IMR-90 (cell line): ENCODE measurements at regions not wholly inside any gene's neighbourhood (a gene's known extent, or its start where the extent isn't known, plus 50 kb on each side); places are given as distances from the start of the nearest gene placed in this dataset.

Experiments used
- ATAC-seq: fragments of 200-7000 bp; cut with Tn5 transposase; 2 replicates; pipeline ENCODE4 v1.9.1; 2020; ENCODE audit warnings: low read depth, mild to moderate bottlenecking, moderate library complexity
- BruUV-seq: library from RNA; stranded (reverse); fragments of 400-500 nt; replicated peaks from 2 replicates; lab custom pipeline; 2021; lab: Mats Ljungman, UMichigan
- CTCF ChIA-PET: fragments of 300-600 bp; formaldehyde crosslinking; extraction: SDS; loops from one replicate; lab custom pipeline; 2021; ENCODE audit warnings: antibody characterized with exemption; lab: Yijun Ruan, JAX
- POLR2A ChIA-PET: fragments of 300-600 bp; sonication (Branson Sonifier 250); formaldehyde crosslinking; loops from one replicate; lab custom pipeline; 2022; ENCODE audit warnings: antibody characterized with exemption; ENCODE audit not compliant: unreplicated experiment; lab: Charles Lee
- DNase-seq: peaks from one replicate; pipeline ENCODE4 v3.0.0; 2013
- H2AFZ ChIP-seq: replicated peaks from 2 replicates; pipeline ENCODE3; 2013; ENCODE audit warnings: low read length, mild to moderate bottlenecking; ENCODE audit not compliant: poor library complexity
- H2AK5ac ChIP-seq: 2 replicates; pipeline ENCODE4 v1.6.1; 2013; ENCODE audit warnings: low read depth, low read length, inconsistent platforms
- H2AK9ac ChIP-seq: replicated peaks from 2 replicates; pipeline ENCODE3; 2013; ENCODE audit warnings: mild to moderate bottlenecking, low read depth, low read length, moderate library complexity; ENCODE audit not compliant: poor library complexity
- H2BK120ac ChIP-seq: 2 replicates; pipeline ENCODE4 v1.6.1; 2013; ENCODE audit warnings: low read depth, low read length, inconsistent platforms
- H2BK15ac ChIP-seq: 3 replicates; pipeline ENCODE4 v1.6.1; 2013; ENCODE audit warnings: low read depth, low read length, inconsistent platforms
- H2BK20ac ChIP-seq: 2 replicates; pipeline ENCODE4 v1.6.1; 2013; ENCODE audit warnings: low read depth, mild to moderate bottlenecking, inconsistent platforms, low read length, moderate library complexity
- H2BK5ac ChIP-seq: 2 replicates; pipeline ENCODE4 v1.6.1; 2013; ENCODE audit warnings: mild to moderate bottlenecking, low read depth, low read length, inconsistent platforms; ENCODE audit not compliant: poor library complexity, severe bottlenecking
- H3K14ac ChIP-seq: replicated peaks from 2 replicates; pipeline ENCODE4 v1.6.1; 2013; ENCODE audit warnings: low read depth, low read length, inconsistent platforms
- H3K18ac ChIP-seq: 2 replicates; pipeline ENCODE4 v1.6.1; 2013; ENCODE audit warnings: low read depth, low read length, control low read depth
- H3K23ac ChIP-seq: 2 replicates; pipeline ENCODE4 v1.6.1; 2013; ENCODE audit warnings: low read depth, low read length, inconsistent platforms
- H3K27ac ChIP-seq: 2 replicates; pipeline ENCODE4 v1.5.1; 2013; ENCODE audit warnings: mild to moderate bottlenecking, control low read depth, low read length; ENCODE audit not compliant: insufficient read depth
- H3K27me3 ChIP-seq: 2 replicates; pipeline ENCODE4 v1.6.1; 2013; ENCODE audit warnings: low read length; ENCODE audit not compliant: control insufficient read depth, insufficient read depth
- H3K36me3 ChIP-seq: 2 replicates; pipeline ENCODE4 v1.6.1; 2013; ENCODE audit warnings: low read length, mixed read lengths; ENCODE audit not compliant: control insufficient read depth, insufficient read depth
- H3K4ac ChIP-seq: 2 replicates; pipeline ENCODE4 v1.6.1; 2013; ENCODE audit warnings: low read depth, low read length, inconsistent platforms
- H3K4me1 ChIP-seq: 2 replicates; pipeline ENCODE4 v1.6.1; 2013; ENCODE audit warnings: low read length, mixed read lengths; ENCODE audit not compliant: control insufficient read depth, insufficient read depth
- H3K4me2 ChIP-seq: 2 replicates; pipeline ENCODE4 v1.6.1; 2013; ENCODE audit warnings: low read depth, mild to moderate bottlenecking, control low read depth, low read length, moderate library complexity
- H3K4me3 ChIP-seq: 2 replicates; pipeline ENCODE4 v1.5.1; 2013; ENCODE audit warnings: low read depth, mild to moderate bottlenecking, control low read depth, low read length, moderate library complexity; ENCODE audit not compliant: insufficient read depth
- H3K56ac ChIP-seq: 2 replicates; pipeline ENCODE4 v1.6.1; 2013; ENCODE audit warnings: low read length, inconsistent platforms; ENCODE audit not compliant: insufficient read depth; ENCODE audit errors: extremely low read depth
- H3K79me1 ChIP-seq, 2 experiments: 2 replicates each; pipeline ENCODE4 v1.6.1; 2013; ENCODE audit warnings: low read length in 2 of 2, inconsistent platforms in 1 of 2, low read depth in 1 of 2
- H3K9ac ChIP-seq: 2 replicates; pipeline ENCODE4 v1.6.1; 2013; ENCODE audit warnings: low read depth, low read length, control low read depth
- H3K9me1 ChIP-seq: 2 replicates; pipeline ENCODE4 v1.6.1; 2013; ENCODE audit warnings: low read length, inconsistent platforms; ENCODE audit not compliant: insufficient read depth
- H3K9me3 ChIP-seq: 2 replicates; pipeline ENCODE4 v1.6.1; 2013; ENCODE audit warnings: low read length; ENCODE audit not compliant: control insufficient read depth, insufficient read depth
- H4K20me1 ChIP-seq: 2 replicates; pipeline ENCODE4 v1.6.1; 2013; ENCODE audit warnings: low read length, inconsistent platforms; ENCODE audit not compliant: insufficient read depth
- H4K5ac ChIP-seq: 2 replicates; pipeline ENCODE4 v1.6.1; 2013; ENCODE audit warnings: mild to moderate bottlenecking, low read depth, low read length, control low read depth
- H4K8ac ChIP-seq, 2 experiments: 2 replicates each; pipeline ENCODE4 v1.6.1; 2013; ENCODE audit warnings: low read depth in 2 of 2, low read length in 2 of 2, control low read depth in 1 of 2, inconsistent platforms in 1 of 2
- H4K91ac ChIP-seq: 2 replicates; pipeline ENCODE4 v1.6.1; 2013; ENCODE audit warnings: low read depth, low read length, inconsistent platforms; ENCODE audit not compliant: insufficient read depth
- CEBPB ChIP-seq: IDR thresholded peaks from 2 replicates; pipeline ENCODE4 v1.6.1; 2012; ENCODE audit warnings: low read depth, low read length, improper control_type of control experiment
- POLR2A ChIP-seq: IDR thresholded peaks from 2 replicates; pipeline ENCODE4 v1.6.1; 2012; ENCODE audit warnings: mild to moderate bottlenecking, low read depth, low read length
- WGBS, 2 experiments: methylation state at CpG; one replicate each; pipeline versions ENCODE4 v1.1.5 to v1.1.7; 2013; ENCODE audit warnings: missing lambda C conversion rate in 2 of 2; ENCODE audit not compliant: insufficient read length in 1 of 2; ENCODE audit errors: extremely low coverage in 2 of 2; 5-methylcytosine and 5-hydroxymethylcytosine counted together
- dilution Hi-C: fragments of 300-500 bp; cut with HindIII; formaldehyde crosslinking; loops from one replicate; pipeline ENCODE4 v1.14.3; 2018; ENCODE audit warnings: low sequenced_read_pairs; ENCODE audit not compliant: unreplicated experiment
- in situ Hi-C: fragments of 300-500 bp; cut with MboI; formaldehyde crosslinking; loops from 3 replicates; pipeline ENCODE4 v1.14.3; 2019; ENCODE audit warnings: low sequenced_read_pairs, inconsistent platforms, mixed read lengths
- intact Hi-C: fragments of 100-400 bp; cut with micrococcal nuclease; formaldehyde crosslinking; loops from 2 replicates; pipeline ENCODE4 v1.10.0; 2022

DNA sequence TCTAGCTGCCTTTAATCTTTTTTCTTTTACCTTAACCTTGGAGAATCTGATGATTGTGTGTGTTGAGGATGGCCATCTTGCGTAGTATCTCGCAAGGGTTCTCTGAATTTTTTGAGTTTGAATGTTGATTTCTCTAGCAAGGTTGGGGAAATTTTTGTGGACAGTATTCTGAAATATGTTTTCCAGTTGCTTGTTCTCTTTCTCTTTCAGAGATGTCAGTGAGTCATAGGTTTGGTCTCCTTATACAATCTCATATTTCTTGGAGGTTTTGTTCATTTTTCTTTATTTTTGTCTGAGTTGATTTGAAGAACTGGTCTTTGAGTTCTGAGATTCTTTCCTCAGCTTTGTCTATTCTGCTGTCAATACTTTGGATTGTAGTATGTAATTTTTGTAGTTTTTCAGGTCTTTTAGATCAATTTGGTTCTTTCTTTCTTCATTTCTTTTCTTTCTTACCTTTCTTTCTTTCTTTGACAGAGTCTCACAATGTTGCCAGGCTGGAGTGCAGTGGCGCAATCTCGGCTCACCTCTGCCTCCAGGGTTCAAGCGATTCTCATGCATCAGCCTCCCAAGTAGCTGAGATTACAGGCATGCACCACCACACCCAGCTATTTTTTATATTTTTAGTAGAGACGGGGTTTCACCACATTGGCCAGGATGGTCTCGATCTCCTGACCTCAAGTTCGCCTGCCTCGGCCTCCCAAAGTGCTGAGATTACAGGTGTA is 366.4 kb upstream of the RASGRP1 start:
- H3K27ac ChIP-seq: peak overlapping the region; percentile 81; the same call in 1 of the 2 replicates
- H3K79me1 ChIP-seq: no peaks in the 10 kb centered on the region
- peak overlapping the region; percentile 52 for H2BK20ac ChIP-seq
- no peaks in the 10 kb centered on the region for H4K20me1 ChIP-seq
- H3K23ac ChIP-seq: no peak overlapping the region
- POLR2A ChIA-PET: no interaction called here
- no peak overlapping the region; the same call in 2 of the 3 replicates for H2BK15ac ChIP-seq
- peak overlapping the region; percentile 80 for H2BK5ac ChIP-seq
- H3K9me1 ChIP-seq: 0 out of 2 replicates have a peak, but pooled peaks cover 5% of the 10 kb centered on the region
- no peaks in the 10 kb centered on the region for H3K36me3 ChIP-seq
- no peak overlapping the region; the same call in none of the 2 replicates for H3K9ac ChIP-seq
- DNase-seq (peak; percentile 58), ATAC-seq (peak; percentile 83)
- peaks cover 13% of the 10 kb centered on the region for H3K4me1 ChIP-seq
- H3K18ac ChIP-seq: peak overlapping the region; percentile 91
- in situ Hi-C loops: no loop called here
- H2BK120ac ChIP-seq: peak overlapping the region; percentile 56; the same call in 1 of the 2 replicates
- no peaks in the 10 kb centered on the region for H3K27me3 ChIP-seq
- no peak overlapping the region for H2AFZ ChIP-seq
- H3K4me3 ChIP-seq: no peak overlapping the region
- peak overlapping the region; percentile 34; the same call in 1 of the 2 replicates for H4K91ac ChIP-seq
- peak overlapping the region; percentile 95; the same call in 1 of the 2 replicates for H4K5ac ChIP-seq
- 96% methylated on average over 4 of the region's 9 CpGs; no CpG with 5 or more reads in 1 of the 2 experiments for WGBS, 2 experiments
- H3K9me3 ChIP-seq: no peaks in the 10 kb centered on the region; the same call in 1 of the 2 replicates
- dilution Hi-C loops: no loop called here
- peak overlapping the region in 1 of 2 experiments; percentile 44; a peak in 2 of 4 replicates for H4K8ac ChIP-seq
- H2AK5ac ChIP-seq: no peak overlapping the region
- TF ChIP-seq POLR2A: no peak
- peak; percentile 37; the same call in 1 of the 2 replicates for TF ChIP-seq CEBPB
- H2AK9ac ChIP-seq: no peak overlapping the region
- H3K56ac ChIP-seq: no peak overlapping the region
- peak overlapping the region; percentile 22 for H3K4ac ChIP-seq
- intact Hi-C loops: loop anchor here (1.0 kb wide), 1 partner anchor 67 kb away; no protein-coding TSS in a partner anchor
- H3K14ac ChIP-seq: peak overlapping the region; percentile 16; the same call in 1 of the 2 replicates
- CTCF ChIA-PET: interaction anchor here (0.9 kb wide), 1 partner anchor 60 kb away, joined by 4 read pairs; no protein-coding TSS in a partner anchor
- BruUV-seq: no TSS peak
- peak overlapping the region; percentile 80; the same call in 1 of the 2 replicates for H3K4me2 ChIP-seq
